Gastrocnemius medialis (tissue), 4 donors: ENCODE measurements at regions not wholly inside any gene's neighbourhood (a gene's known extent, or its start where the extent isn't known, plus 50 kb on each side); places are given as distances from the start of the nearest gene placed in this dataset.

Experiments
- POLR2A ChIP-seq, 2 donors: fragments of 450-650 bp; IDR thresholded peaks; one replicate each; pipeline ENCODE4 v1.6.1; 2017; ENCODE audit warnings: antibody characterized with exemption in 2 of 2, mild to moderate bottlenecking in 2 of 2, moderate library complexity in 2 of 2
- TF ChIP-seq, protein P1 (sequence below), 5 experiments: fragments of 450-650 bp in 3 of 5; fragments of 200-600 bp in 2 of 5; sonication (generic) in 2 of 5; IDR thresholded peaks in 4 of 5; conservative IDR thresholded peaks in 1 of 5; 1 replicate in 4 of 5; 2 replicates in 1 of 5; pipeline ENCODE4 v1.5.1; 2016 to 2019; ENCODE audit warnings: antibody characterized with exemption in 5 of 5, mild to moderate bottlenecking in 3 of 5, moderate library complexity in 3 of 5

DNA sequence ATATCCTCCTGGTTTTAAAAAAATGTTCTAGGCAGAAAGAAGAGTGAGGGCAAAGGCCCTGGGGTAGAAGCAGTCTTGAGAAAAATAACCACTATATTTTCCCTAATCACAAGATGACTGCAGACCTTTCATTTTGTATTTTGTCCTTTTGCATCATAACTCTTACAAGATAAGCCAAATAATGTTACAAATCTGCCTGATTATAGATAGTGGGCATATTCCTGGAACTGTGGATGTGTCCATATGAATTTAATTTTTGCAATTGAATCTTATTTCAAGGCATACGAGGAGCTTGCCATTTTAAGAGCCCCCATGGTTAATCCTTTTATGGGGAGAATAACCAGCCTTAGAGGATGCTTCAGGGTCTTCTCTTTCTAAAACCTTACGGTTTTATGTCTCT lies 102.7 kb downstream of the ADRA2A start:
- no peak for TF ChIP-seq POLR2A (IDR thresholded peaks at IDR 0.05)
- TF ChIP-seq, protein P1, sequence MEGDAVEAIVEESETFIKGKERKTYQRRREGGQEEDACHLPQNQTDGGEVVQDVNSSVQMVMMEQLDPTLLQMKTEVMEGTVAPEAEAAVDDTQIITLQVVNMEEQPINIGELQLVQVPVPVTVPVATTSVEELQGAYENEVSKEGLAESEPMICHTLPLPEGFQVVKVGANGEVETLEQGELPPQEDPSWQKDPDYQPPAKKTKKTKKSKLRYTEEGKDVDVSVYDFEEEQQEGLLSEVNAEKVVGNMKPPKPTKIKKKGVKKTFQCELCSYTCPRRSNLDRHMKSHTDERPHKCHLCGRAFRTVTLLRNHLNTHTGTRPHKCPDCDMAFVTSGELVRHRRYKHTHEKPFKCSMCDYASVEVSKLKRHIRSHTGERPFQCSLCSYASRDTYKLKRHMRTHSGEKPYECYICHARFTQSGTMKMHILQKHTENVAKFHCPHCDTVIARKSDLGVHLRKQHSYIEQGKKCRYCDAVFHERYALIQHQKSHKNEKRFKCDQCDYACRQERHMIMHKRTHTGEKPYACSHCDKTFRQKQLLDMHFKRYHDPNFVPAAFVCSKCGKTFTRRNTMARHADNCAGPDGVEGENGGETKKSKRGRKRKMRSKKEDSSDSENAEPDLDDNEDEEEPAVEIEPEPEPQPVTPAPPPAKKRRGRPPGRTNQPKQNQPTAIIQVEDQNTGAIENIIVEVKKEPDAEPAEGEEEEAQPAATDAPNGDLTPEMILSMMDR (IDR thresholded peaks at IDR 0.05 in 4 of 5, conservative IDR thresholded peaks at IDR 0.05 in 1 of 5), result no peak
